ENCODE measurements at regions not wholly inside any gene's neighbourhood (a gene's known extent, or its start where the extent isn't known, plus 50 kb on each side); places are given as distances from the start of the nearest gene placed in this dataset.
"Not testable (repeated sequence)": the region's sequence is repeated elsewhere in the genome, so short reads cannot be mapped to it uniquely, and the experiment has no call there.

- H3K9me3 ChIP-seq (ENCODE audit: severe bottlenecking) = no peaks in the 10 kb centered on the region
- peak; percentile 63 for TF ChIP-seq CTCF (IDR thresholded peaks at IDR 0.05; ENCODE audit: low read depth, low read length)
- H3K36me3 ChIP-seq = no peaks in the 10 kb centered on the region
- no peak overlapping the region for H3K27ac ChIP-seq
- H3K27me3 ChIP-seq (ENCODE audit: insufficient read depth, low read depth, severe bottlenecking) = no peaks in the 10 kb centered on the region
- peak; percentile 81 for DNase-seq
- no peak overlapping the region for H3K4me3 ChIP-seq (ENCODE audit: low read depth, low read length)
Observed at GRCh38 chr2:95728878-95729596, 137.2 kb downstream of the TRIM43 start.

GRCh38 chr2:95729597-95729955 lies 137.8 kb downstream of the TRIM43 start:
- H3K4me3 ChIP-seq (ENCODE audit: low read depth, low read length) = no peak overlapping the region
- no peak for DNase-seq
- no peak overlapping the region for H3K27ac ChIP-seq
- no peaks in the 10 kb centered on the region for H3K27me3 ChIP-seq (ENCODE audit: insufficient read depth, low read depth, severe bottlenecking)
- no peaks in the 10 kb centered on the region for H3K36me3 ChIP-seq
- no peak for TF ChIP-seq CTCF (IDR thresholded peaks at IDR 0.05; ENCODE audit: low read depth, low read length)
- no peaks in the 10 kb centered on the region for H3K9me3 ChIP-seq (ENCODE audit: severe bottlenecking)

- H3K27ac ChIP-seq = no peak overlapping the region
- H3K4me3 ChIP-seq (ENCODE audit: low read depth, low read length) = no peak overlapping the region
- no peaks in the 10 kb centered on the region for H3K27me3 ChIP-seq (ENCODE audit: insufficient read depth, low read depth, severe bottlenecking)
- no peak for TF ChIP-seq CTCF (IDR thresholded peaks at IDR 0.05; ENCODE audit: low read depth, low read length)
- DNase-seq = no peak
- no peaks in the 10 kb centered on the region for H3K36me3 ChIP-seq
- H3K9me3 ChIP-seq (ENCODE audit: severe bottlenecking) = no peaks in the 10 kb centered on the region
Observed at GRCh38 chr2:95730813-95731212, 139.0 kb downstream of the TRIM43 start.

GRCh38 chr2:95734976-95735890 lies 143.4 kb downstream of the TRIM43 start:
- no peak for DNase-seq
- H3K27me3 ChIP-seq (ENCODE audit: insufficient read depth, low read depth, severe bottlenecking) = no peaks in the 10 kb centered on the region
- no peaks in the 10 kb centered on the region for H3K9me3 ChIP-seq (ENCODE audit: severe bottlenecking)
- no peak overlapping the region for H3K27ac ChIP-seq
- H3K36me3 ChIP-seq = no peaks in the 10 kb centered on the region
- TF ChIP-seq CTCF (IDR thresholded peaks at IDR 0.05; ENCODE audit: low read depth, low read length) = no peak
- H3K4me3 ChIP-seq (ENCODE audit: low read depth, low read length) = no peak overlapping the region

- no peaks in the 10 kb centered on the region for H3K36me3 ChIP-seq
- no peak overlapping the region for H3K4me3 ChIP-seq (ENCODE audit: low read depth, low read length)
- no peak for DNase-seq
- H3K27ac ChIP-seq = no peak overlapping the region
- no peaks in the 10 kb centered on the region for H3K9me3 ChIP-seq (ENCODE audit: severe bottlenecking)
- TF ChIP-seq CTCF (IDR thresholded peaks at IDR 0.05; ENCODE audit: low read depth, low read length) = no peak
- no peaks in the 10 kb centered on the region for H3K27me3 ChIP-seq (ENCODE audit: insufficient read depth, low read depth, severe bottlenecking)
Observed at GRCh38 chr2:95738301-95738700, 146.5 kb downstream of the TRIM43 start.

GRCh38 chr2:95752126-95752525 lies 160.3 kb downstream of the TRIM43 start:
- H3K27me3 ChIP-seq (ENCODE audit: insufficient read depth, low read depth, severe bottlenecking); DNase-seq; H3K4me3 ChIP-seq (ENCODE audit: low read depth, low read length); H3K27ac ChIP-seq; H3K9me3 ChIP-seq (ENCODE audit: severe bottlenecking); H3K36me3 ChIP-seq: not testable (repeated sequence)

GRCh38 chr2:95753812-95754211 lies 162.0 kb downstream of the TRIM43 start:
- not testable (repeated sequence) for DNase-seq; H3K27me3 ChIP-seq (ENCODE audit: insufficient read depth, low read depth, severe bottlenecking); H3K27ac ChIP-seq; H3K4me3 ChIP-seq (ENCODE audit: low read depth, low read length); H3K9me3 ChIP-seq (ENCODE audit: severe bottlenecking); H3K36me3 ChIP-seq

GRCh38 chr2:95754213-95754612 lies 162.4 kb downstream of the TRIM43 start:
- not testable (repeated sequence) for H3K27me3 ChIP-seq (ENCODE audit: insufficient read depth, low read depth, severe bottlenecking); H3K9me3 ChIP-seq (ENCODE audit: severe bottlenecking); H3K27ac ChIP-seq; H3K4me3 ChIP-seq (ENCODE audit: low read depth, low read length); DNase-seq; H3K36me3 ChIP-seq
